Panc1 (cell line): ENCODE measurements at regions not wholly inside any gene's neighbourhood (a gene's known extent, or its start where the extent isn't known, plus 50 kb on each side); places are given as distances from the start of the nearest gene placed in this dataset.

Source experiments
- CTCF ChIP-seq: fragments of 450-650 bp; IDR thresholded peaks from 2 replicates; pipeline ENCODE4 v1.5.1; 2017; ENCODE audit warnings: mild to moderate bottlenecking
- REST ChIP-seq, 2 experiments: IDR thresholded peaks; 2 replicates each; pipeline ENCODE4 v1.6.1; 2011 to 2012; ENCODE audit warnings: low read depth in 2 of 2, control low read depth in 1 of 2, low read length in 1 of 2, mild to moderate bottlenecking in 1 of 2, moderate library complexity in 1 of 2; ENCODE audit not compliant: insufficient read depth in 1 of 2
- SIN3A ChIP-seq: IDR thresholded peaks from 2 replicates; pipeline ENCODE4 v1.6.1; 2012; ENCODE audit warnings: low read depth, mild to moderate bottlenecking, low read length, moderate library complexity, borderline replicate concordance; ENCODE audit not compliant: insufficient read depth
- TCF7L2 ChIP-seq: IDR thresholded peaks from 2 replicates; pipeline ENCODE4 v1.6.1; 2011; ENCODE audit warnings: mild to moderate bottlenecking, low read depth, low read length, inconsistent platforms

- TF ChIP-seq CTCF (no peak), TCF7L2 (no peak), REST (IDR thresholded peaks at IDR 0.05; ENCODE audit: insufficient read depth in 1 of 2, low read depth in 2 of 2, low read length in 1 of 2) (no peak), SIN3A (no peak)
Observed at GRCh38 chrX:116801943-116802342, 339.2 kb upstream of the CT83 start.
